GM19467 (cell line): ENCODE measurements at regions not wholly inside any gene's neighbourhood (a gene's known extent, or its start where the extent isn't known, plus 50 kb on each side); places are given as distances from the start of the nearest gene placed in this dataset.
"Not testable (repeated sequence)": the region's sequence is repeated elsewhere in the genome, so short reads cannot be mapped to it uniquely, and the experiment has no call there.

Experiments
- ATAC-seq: cut with Tn5 transposase; IDR thresholded peaks from one replicate; pipeline ENCODE4 v1.9.1; 2021; ENCODE audit warnings: mild to moderate bottlenecking, moderate library complexity; ENCODE audit not compliant: unreplicated experiment

DNA sequence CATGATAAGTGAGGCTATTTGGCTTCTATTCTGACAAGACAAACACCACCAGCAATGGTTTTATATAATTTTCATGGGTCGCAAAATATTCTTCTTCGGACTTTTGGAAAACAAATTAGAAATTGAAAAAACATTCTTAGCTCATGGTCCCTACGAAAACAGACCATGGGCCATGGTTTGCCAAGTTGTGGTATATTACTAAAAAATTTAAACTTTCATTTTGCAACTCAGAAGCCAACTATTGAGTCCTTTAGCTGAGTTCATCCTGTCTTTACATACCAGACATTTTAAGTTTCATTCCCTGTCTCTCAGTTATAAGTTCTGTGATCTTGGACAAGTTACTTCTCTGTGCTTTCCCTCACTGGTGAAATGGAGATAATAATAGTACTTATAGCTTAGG is 198.1 kb downstream of the CSNK1G3 start:
- no peak for ATAC-seq

DNA sequence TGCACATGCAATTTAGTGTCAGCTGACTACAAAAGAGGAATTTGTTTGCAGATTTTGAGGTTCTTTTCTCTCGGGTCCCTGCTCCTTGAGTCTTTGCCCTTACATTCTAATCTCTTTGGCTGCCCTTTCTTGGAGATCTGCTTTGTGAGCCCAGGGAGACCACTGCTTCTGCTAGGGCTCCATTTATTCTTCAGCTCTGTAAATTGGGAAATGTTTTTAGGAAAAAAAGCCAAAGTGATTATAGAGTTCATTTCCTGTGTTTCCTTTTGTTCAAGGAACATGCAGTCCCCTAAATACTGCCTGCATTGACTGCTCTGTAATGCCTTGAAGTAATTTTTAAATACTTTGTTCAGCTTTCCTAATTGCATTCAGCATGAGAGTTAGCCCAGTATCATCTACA is 197.4 kb downstream of the CSNK1G3 start:
- no peak for ATAC-seq

DNA sequence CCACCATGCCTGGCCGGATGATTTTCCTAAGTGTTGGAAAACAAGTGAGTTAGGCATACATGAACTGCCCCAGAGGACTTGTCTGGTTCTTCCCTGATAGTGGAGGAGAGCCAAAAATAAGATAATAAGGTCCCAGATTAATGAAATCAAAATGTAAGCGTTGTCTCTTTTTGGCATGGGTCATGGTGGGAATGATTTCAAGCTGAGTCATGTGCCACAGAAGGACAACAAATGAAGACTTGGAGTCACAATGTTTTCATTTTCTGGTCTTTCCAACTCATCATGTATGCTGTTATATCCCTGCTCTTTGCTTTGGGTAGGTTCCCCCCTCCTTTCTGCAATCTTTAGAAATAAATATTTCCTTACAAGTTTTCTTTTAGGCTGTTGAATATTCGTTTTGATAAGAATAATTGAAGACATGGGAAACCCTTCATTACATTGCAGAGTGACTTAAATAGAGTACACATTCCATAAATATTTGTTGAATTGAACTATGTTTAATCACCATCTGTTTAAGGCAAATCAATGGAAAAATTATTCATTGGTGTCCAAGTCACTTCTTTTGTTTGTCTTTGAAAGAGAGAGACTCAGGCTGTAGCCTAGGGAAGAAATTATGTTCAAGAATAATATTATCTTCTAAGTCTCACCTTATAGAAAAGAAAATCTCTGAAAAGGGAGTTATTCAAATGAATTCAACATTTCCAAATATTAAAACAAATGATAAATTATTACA is 196.3 kb downstream of the CSNK1G3 start:
- no peak for ATAC-seq

DNA sequence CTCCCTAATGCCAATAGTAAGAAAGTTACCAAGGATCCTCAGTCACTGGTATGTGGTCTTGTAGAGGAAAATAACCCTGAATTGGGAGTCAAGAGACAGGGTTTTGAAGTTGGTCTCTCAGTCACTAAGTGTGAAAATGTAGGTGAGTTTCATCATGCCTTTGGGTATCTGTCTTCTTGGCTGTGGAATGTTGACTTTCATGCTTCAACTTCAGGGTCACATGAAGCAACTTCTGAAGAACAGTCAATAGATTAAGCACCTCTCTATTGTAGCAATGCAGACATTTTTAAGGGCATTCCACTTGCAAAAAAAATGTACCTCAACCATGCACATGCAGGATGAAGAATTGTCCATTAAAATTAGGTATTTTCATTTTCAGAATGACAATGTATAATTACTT is 194.6 kb downstream of the CSNK1G3 start:
- ATAC-seq: no peak

DNA sequence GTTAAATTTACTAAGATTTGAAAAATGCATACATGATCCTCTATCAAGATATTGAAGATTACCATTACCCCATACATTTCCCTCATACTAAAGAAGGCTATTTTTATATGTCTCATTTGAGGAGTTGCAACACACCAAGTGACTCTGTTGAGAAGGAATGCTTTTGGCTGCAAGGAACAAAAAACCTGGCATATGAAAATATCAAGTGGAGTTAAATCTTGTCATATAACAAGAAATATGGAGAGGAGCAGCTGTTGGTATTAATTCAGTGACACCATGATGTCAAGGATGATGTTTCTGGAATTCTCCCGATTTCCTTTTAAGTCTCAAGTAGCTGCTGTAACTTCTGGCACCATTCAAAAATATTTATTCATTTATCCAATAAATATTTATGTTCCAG is 193.8 kb downstream of the CSNK1G3 start:
- ATAC-seq: no peak

DNA sequence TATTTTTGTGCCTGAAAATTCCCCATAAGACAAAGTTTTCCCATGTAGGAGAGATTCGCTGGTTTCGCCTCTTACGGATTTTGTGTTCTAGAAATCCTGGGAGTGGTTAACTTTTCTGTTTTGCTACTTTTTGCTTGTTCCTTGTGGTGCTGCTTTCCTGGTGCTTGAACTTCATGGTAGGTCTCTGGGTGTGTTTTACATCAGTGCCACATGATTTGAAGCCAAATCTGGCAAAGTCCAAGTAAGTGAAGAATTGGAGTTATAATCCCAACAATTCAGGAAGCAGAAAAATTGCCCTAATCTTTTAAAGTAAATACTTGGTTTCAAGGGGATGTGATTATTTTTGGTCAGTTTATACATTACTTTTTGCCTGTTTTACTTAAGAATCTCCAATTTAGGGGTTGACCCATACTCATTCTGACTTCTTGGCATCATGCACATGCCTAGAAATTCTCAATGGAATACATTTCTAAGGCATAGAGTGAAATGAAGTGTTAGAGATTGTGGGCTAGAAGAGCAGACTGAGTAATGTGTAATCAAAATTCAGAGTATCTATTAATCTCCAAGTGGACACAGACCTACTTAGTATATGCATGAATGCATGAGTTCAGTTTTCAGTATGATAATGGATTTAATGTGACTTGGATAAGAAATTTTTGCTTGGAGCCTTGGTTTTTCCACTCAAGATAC is 189.7 kb downstream of the CSNK1G3 start:
- ATAC-seq: no peak

DNA sequence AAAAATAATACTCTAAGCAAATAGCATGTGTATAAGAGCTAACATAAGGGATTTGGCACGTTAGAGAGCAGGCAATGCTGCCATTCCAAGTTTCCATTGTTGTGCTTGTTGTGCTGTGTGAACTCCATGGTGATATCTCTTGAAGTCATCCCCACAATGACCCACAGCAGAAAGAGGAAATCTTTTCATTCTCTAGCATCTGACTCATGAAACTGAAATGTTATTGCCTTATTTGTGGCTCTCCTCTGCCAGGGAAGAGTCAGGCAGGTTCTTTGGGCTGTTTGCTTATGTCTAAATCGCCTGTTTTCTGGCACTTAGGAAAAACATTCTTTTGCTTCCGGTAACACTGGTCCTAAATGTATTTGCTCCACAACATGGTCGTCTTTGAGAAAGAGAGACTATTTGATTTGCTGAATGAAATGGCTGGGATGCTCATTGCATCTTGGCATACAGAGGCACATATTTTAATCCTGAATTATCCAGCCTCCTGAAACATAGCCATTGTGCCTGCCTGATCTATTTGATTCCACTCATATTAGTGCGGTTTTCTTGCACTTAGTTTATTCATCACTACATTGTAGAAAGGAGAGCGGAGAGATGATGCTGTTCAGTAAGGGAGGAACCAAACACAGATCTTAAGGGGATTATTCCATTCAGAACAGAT is 188.8 kb downstream of the CSNK1G3 start:
- ATAC-seq: no peak

DNA sequence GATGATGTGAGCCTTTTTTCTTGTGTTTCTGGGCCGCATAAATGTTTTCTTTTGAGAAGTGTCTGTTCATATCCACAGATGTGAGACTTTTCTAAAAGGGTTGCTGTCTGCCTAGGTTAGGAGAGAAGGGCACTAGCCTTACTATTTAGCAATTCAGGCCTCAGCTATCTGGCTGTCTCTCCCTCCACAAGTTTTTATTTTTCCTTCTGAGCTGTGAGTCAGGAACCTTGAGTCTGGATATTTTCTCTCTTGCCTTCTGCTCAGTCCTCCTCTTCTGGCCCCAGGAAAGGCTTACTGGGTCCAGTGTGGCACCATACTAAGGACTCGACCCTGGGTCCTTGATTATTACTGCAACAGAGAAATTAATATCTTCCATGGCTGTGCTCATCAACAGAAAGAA is 187.6 kb downstream of the CSNK1G3 start:
- ATAC-seq: no peak

DNA sequence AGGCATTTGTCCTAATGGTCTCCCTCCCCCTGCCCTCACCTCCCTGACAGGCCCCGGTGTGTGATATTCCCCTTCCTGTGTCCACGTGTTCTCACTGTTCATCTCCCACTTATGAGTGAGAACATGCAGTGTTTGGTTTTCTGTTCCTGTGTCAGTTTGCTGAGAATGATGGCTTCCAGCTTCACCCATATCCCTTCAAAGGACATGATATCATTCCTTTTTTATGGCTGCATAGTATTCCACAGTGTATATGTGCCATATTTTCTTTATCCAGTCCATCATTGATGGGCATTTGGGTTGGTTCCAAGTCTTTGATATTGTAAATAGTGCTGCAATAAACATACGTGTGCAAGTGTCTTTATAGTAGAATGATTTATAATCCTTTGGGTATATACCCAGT is 187.0 kb downstream of the CSNK1G3 start:
- ATAC-seq: not testable (repeated sequence)

DNA sequence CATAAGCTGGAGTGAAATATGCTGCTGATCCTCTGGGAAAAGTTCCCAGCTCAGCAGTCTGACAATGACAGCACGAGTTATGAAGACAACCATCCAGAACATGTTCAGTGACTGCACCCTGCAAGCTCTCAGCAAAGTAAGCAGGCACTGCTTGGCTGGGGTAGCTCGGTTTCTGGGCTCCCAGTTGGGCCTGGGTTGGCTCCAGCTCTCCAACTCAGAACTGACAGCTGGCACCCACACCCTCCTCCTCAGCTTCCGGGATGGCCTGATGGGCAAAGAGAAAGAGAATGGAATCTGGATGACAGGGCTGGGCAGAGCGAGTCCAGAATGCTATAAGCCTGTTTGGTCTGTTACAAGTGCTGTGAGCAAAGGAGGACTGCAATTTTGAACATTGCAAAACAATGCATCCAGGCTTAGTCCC is 185.0 kb downstream of the CSNK1G3 start:
- no peak for ATAC-seq

DNA sequence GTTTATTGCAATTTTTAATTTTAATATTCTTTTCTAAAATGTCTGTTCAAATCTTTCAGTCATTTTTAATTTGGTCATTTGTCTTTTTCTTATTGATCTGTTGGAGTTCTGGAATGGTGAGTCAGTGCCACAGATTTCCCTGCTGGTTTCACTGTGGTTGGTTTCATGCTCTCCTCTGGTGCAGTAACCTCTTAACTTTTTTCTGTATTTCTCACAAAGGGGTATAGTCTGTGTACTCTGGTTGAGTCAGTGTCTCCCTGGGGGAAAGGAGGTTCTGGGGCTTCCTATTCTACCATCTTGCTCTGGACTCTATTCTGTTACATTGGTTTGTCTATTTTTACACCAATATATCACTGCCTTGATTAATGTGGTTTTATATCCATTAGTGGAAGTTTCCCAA is 178.8 kb downstream of the CSNK1G3 start:
- no peak for ATAC-seq

DNA sequence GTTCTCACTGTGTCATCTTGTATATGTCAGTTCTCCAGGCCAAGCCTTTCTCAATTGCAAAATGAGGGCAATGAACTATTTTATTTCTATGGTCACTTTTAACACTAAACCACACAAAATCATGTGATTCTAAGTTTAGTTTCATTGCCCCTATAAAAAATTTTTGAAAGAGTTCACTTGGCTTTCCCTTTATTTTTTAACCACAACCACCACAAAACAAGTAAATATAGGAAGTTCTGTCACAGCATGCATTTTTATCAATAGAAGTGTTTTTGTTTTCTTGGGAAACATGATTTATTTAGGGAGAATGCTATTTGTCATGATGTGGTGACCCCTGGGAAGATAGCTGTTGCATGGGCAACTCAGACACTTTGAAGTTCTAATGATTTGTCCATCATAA is 169.1 kb downstream of the CSNK1G3 start:
- no peak for ATAC-seq

DNA sequence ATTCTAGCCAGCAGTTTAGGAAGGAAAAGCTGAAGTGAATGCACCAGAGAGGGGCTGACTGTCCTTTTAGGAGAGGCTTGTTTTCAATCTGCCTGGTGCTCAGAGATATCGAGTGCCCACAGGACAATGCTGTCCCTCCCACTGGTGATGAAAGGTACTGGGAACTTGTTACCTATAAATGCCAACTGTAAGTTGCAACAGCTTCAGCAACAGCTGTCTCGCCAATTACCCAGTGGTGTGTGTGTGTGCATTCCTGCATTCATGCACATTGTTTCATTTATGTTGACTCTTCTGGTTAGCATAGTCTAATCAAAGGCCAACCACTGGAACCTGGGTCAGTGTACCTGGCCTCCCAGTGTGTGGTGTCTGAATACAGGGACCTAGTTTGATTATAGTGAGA is 161.1 kb downstream of the CSNK1G3 start:
- ATAC-seq: no peak

DNA sequence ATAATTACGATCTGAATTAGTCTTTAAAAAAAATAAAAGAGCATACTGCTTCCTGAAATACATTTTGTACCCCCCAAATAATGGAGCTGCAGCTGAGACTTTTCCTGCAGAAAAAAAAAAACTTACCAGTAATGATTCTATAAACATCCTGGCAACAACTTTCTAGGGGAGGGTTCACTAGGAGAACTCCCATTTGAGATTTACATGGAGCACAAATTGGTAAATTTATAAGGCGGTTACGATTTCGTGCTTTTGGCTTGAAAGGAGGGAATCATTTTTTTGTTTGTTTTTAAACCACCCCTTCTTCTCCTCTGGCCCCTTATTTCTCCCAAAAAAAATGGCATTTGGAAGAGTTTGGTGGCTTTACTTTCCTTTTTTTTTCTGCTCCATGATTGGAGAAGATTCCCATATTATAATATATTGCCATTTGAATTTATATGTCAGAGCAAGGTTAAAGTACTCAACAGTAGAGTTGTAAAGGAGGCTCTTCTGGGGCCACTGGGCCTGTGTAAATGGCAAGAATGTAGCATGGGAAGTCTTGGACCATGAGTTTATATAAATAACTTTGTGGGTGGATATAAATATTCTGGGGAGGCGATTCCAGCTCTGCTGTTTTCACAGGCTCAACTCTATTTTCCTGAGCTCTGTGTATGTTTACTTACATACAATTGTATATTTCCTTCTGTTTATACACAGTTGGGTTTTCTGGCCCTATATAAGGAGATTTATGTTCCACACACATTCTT is 159.9 kb downstream of the CSNK1G3 start:
- no peak for ATAC-seq

DNA sequence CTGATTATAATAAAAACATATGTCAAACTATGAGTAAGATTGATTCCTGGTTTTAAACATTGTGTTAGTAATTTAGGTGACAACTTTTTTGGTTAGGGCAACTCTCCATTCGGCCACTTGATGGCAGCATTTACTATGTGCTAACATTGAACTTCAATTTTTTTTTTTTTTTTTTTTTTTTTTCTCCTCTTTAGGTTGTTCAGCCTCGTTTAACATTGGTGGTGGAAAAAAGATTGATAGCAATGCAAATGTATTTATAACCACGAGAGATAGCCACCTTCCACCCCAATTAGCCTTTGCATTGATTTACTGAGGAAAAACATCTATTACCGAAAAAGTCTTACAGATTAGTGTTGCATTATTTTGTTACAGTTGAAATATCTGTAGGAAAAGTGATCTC is 159.1 kb downstream of the CSNK1G3 start:
- ATAC-seq: no peak
